GM21717 (cell line): ENCODE measurements at regions not wholly inside any gene's neighbourhood (a gene's known extent, or its start where the extent isn't known, plus 50 kb on each side); places are given as distances from the start of the nearest gene placed in this dataset.

ENCODE experiments used
- ATAC-seq: cut with Tn5 transposase; IDR thresholded peaks from one replicate; pipeline ENCODE4 v1.9.1; 2021; ENCODE audit warnings: mild to moderate bottlenecking, moderate library complexity; ENCODE audit not compliant: unreplicated experiment

DNA sequence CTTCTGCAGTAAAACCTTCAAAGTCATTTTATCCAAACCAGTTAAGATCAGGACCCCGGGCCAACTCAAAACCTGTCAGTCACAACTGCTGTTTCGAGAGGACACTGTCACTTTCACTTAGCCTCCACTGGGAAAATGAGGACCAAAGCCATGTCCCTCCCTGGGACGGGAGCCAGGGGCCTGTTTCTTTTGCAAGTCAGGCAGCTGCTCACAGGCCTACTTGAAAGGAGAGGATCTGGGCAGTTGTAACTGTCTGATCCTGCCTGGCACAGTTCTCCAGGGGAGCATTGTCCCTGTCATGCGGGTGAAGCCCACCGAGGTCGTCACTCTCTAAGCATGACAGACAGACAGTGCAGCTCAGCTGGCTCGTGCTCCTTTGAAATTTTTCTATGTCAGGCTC lies 276.2 kb downstream of the NPIPA8 start:
- no peak for ATAC-seq

DNA sequence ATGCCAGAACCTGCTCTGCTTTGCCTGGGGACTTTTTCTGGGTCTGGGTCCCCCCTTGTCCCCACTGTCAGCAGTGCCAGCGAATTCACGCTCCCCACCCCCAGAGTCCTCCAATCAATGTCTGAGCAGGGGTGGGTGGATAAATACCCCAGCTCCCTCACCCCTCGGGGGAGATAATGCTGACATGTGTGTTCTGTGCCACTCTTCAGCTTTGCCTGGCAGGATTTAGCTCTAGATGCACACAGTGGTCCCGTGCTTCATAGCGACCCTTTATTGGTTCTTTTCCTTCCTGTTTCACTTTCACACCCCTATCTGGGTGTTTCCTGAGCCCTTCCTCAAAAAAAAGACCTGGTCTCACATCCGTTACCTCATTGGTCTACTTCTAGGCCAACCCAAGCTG lies 277.0 kb downstream of the NPIPA8 start:
- no peak for ATAC-seq

DNA sequence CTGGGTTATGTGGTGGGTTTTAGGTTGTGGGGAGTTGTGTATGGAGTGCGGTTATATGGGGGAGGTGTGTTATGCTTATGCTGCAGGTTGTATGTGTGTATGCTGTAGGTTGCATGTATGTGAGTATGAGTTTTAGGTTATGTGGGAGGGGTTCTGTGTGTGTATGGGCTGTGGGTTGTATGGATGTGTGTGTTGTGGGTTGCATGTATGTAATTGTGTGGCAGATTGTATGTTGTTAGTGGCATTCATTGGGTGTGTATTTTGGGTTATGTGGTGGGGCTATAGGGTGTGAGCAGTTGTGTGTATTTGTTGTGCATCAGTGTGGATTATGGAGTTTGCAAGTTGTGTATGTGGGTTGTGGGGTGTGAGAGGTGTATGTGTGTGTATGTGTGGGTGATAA lies 277.4 kb downstream of the NPIPA8 start:
- no peak for ATAC-seq

DNA sequence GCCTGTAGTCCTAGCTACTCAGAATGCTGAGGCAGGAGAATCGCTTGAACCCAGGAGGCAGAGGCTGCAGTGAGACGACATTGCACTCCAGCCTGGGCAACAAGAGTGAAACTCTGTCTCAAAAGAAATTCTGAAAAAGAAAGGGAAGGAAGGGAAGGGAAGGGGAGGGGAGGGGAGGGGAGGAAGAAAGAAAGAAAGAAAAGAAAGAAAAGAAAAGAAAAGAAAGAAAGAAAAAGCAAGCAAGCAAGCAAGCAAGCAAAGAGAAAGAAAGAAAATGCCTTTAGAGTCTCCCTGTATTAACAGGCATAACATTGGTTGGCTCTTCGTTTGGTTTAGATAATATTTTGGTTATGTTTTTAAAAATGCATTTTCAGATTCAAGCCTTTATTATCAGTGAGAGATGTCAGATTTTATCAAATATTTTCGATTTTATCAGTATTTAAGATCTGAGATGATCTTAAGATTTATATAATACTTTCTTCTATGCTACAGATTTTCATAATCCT lies 281.1 kb downstream of the NPIPA8 start:
- no peak for ATAC-seq

DNA sequence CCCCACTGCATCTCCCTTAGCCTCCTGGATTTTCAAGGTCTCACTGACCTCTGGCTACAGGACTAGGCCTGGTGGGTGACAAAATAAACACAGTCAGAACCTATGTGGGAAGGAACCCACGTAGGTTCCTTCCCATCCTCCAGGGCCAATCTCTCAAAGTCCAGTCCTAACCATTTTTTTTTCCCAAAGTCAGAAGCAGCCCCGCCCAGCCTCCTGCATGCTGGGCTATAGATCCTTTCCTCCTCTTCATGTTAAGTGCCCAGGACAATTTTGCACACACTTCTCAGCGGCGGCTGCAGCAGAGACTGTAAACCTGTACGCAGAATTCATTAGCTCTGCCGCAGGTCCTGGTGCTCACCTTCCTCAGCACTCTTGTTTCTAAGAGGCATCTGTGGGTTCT lies 285.8 kb downstream of the NPIPA8 start:
- no peak for ATAC-seq

DNA sequence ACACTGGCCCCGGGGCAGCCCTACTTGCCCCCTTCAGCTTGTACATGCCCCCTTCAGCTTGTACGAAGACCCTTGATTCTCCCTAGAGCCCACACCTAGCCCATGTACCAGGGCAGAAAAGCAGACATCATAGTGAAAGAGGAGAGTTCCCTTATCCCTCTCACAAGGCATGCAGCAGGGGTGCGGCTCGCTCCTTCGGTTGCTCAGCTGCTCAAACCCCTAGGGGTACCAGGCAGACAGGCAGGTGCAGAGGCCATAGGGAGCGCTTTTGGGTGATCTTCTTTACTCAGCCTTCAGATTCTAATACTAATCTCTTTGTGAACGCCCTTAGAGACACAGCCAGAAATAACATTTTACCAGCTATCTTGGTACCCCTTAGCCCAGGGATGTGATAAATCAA lies 286.3 kb downstream of the NPIPA8 start:
- no peak for ATAC-seq

DNA sequence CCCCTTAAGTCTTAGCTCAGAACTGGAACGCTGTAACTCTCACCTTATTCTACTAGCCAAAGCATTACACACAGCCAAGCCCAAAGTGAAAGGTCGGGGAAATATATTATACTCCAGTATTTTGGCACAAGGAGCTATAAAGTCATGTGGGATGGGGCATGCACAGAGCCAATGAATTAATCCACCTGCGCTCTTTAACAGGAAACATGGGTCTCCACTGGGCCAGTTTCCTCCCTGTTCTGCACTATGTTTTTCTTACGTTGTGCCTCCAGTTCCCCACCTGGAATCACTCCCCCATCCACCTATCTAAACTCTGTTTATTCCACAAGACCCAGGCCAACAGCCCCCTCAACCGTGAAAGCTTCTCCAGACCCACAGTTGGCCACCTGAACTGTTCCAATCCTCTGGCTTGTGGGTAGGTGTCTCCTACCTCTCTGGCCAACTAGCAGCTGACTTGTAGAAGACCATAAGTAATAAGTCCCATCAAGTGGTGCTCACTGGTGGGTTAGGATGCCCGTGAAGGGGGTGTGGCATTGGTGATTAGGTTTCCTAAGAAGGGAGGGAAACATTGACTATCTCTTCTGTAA lies 286.9 kb downstream of the NPIPA8 start:
- ATAC-seq, result no peak

DNA sequence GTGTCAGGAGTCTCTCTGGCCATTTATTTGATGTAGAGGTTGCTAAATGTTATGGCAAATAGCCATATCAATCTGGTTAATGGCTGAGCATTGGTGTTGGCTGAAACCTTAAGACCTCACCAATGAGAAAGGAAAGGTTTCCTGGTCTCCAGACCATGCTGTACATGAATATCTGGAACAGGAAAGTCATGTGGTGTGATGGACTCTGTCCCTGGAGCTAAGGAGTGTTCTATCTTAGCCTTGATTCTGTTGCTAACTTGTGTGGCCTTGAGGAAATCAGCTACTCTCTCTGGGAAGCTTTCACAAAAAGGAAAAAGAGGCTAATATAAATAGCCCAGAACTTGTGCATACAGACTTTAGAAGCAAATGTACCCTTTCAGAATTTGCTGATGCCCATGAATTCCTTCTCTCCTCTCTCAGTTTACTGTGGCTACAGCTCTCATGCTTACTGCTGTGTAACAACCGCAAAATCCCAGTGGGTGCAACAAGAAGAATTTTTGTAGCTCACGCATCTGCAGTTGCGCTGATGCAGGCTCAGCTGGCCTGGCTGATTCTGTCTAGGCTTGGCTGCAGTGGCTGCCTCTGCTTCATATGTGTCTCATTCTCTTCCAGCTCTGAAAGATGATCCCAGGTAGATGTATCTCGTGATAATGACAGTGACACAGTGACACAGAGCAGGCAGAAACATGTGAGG lies 287.5 kb downstream of the NPIPA8 start:
- ATAC-seq, result no peak

DNA sequence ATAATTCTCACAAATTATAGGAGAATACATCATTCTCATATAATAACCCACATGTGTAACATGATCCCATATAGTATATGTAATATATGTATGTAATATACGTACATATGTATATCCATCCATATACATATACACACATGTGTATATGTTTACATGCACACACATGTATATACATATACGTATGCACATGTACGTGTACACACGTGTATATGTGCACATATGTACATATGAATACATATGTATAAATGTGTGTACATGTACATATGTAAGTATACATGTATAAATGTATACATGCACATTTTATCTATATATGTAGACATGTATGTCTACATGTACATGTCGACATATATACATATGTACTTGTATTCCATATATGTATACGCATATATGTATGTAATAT lies 288.8 kb downstream of the NPIPA8 start:
- no peak for ATAC-seq

DNA sequence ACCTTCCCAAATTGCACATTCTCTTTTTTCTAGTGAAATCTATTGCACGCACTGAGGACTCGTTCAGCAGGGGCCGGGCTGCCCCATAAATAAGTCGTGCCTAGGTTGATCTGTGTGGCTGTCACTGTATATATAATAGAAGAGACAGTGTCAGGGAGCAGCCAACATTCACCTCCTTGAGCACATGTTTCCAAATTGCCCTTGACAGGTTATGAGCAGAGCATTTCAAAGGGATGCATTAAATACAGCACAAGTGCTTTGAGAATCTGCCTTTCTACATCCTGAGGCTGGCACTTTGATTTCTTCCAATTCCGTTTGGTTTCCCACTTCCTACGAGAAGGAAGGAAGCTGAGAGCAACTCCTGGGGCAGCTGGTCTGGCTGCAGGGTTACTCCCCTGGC lies 291.2 kb downstream of the NPIPA8 start:
- no peak for ATAC-seq

DNA sequence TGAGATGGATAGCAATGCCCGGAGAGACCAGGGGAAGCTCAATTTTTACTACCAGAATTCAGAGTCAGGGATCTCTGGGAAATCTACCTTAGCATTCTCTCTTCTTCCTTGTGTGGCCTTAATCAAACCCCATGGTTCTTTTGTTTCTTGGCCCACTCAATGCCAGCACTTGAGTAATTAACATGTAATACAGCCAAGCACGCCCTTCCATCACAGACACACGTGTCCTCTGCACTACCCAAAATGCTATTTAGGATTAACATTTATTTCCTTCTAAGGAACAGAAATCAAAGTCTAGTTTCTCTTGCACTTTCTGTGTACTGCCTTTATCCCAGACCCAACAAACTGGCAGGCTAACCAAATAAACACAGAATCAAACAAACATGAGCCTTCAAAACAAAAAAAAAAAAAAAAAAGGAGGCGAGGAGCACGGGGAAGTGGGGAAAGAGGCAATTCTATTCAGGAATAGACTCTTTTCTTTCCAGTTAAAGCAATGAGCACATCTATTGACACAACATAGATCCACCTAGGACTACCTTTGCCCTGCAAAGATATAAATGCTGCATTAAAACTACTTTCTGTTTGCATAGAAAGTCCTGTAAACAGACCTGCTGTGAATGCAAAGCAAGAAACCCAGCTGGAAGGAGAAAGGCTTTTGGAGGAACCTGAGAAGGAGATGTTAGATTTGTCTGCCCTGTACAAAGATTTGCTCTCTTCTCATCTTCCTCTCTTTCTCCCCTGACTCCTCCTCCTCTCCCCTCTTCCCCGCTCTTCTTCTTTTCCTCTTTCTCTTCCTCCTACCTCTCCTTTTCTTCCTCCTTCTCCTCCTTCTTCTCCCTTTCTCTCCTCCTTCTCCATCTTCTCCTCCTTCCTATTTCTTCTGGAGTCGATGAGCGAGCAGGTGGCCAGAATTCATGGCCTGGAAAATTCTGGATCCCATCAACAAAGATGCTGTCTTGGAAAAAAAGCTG lies 294.4 kb downstream of the NPIPA8 start:
- ATAC-seq, result no peak

DNA sequence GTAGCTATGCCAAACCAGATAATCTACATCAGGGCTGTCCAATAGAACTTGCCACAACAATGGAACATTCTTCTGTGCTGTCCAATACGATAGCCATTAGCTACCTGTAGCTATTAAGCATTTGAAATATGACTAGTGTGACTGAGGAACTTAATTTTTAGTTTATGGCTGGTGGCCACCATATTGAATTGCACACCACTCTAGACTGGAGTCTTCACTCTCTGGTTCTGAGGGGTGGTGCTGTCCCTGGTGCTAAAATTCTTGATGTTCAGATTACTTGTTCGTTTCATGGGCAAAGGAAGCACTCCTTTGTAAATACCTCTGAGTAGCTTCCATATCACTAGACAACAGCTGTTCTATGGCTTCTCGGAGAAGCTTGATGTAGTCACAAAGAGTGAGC lies 296.6 kb downstream of the NPIPA8 start:
- no peak for ATAC-seq

DNA sequence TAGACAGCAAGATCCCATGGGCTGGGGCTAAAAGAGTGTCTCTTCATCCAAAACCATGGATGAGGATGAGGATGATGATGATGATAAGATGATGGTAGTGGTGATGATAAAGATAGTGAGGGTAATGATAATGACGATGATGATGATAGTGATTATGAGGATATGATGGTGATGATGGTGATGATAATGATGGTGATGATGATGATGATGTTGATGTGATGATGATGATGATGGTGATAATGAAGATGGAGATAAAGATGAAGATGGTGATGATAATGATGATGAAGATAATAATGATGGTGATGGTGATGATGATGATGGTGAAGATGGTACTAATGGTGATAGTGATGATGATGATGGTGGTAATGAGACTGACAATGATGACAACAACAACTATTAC lies 299.5 kb downstream of the NPIPA8 start:
- ATAC-seq, result no peak

DNA sequence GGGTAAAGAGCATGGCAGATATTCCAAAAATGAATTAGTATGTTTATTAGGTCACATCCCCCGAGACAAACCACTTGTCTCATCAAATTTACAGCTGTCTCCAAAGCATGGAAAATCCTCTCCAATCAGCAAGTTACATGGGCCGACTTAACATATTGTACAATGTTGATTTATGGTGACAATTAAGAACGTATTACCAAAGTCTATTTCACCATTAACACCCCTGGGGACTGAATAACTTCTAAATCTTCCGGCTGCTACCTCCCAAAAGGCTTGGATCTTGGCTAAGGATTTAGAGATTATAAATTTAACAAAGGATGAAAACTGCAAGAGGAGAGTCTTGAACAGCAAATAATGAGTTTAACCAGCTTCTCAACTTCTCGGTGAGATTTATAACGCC lies 311.9 kb downstream of the NPIPA8 start:
- ATAC-seq, result no peak

DNA sequence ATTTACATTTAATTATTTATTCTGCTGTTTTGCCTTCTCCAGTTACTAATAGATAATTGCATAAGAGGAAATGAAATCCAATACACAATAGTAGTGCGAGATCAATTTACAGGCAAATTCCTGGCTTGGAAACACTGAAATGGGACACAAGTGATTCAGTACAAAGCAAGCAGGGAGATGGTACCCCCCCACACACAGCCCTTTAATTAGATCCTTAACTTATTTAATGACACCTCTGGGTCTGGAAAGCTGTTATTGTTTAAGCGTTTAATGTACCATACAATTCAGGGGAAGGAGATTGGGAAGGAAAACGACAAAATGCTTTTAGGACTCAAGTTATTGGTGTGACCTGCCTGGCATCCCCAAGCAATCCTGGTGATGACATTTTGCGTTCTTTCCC lies 318.2 kb downstream of the NPIPA8 start:
- ATAC-seq, result no peak

DNA sequence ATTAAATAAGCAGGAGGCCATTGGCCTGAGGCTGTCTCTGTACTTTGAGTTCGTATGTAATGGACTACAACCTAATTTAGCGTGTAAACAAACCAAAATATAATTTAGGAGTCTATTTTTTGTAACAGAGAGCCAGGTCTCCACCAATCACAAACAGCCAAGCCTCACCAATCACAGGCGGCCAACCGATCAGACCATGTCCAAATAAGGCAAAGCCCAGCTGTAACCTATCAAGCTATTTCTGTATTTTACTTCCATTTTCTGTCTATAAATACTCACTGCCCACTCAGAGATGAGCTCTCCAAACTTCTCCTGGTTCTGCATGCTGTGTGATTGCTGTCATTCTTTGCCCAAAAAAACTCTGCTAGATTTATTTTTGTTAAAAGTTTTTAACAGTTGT lies 322.7 kb downstream of the NPIPA8 start:
- no peak for ATAC-seq

DNA sequence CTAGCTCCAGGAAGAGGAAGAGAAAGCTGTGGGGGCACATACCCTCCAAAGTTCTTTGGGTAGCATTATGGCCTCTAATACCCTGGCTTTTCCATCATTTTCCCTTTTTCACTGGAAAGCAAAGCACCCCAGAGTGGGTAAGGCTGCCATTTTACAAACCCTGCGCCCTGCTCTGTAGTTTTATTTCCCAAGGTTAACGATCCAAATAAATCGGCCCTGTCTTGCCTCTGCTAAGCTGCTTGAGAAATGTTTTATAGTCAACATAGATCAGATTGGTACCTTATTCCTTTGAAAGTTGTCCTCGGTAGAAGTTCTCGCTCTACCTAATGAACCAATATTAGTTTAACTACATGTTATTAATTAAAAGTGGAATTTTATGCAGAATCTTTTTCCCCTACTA lies 328.2 kb downstream of the NPIPA8 start:
- ATAC-seq, result no peak

DNA sequence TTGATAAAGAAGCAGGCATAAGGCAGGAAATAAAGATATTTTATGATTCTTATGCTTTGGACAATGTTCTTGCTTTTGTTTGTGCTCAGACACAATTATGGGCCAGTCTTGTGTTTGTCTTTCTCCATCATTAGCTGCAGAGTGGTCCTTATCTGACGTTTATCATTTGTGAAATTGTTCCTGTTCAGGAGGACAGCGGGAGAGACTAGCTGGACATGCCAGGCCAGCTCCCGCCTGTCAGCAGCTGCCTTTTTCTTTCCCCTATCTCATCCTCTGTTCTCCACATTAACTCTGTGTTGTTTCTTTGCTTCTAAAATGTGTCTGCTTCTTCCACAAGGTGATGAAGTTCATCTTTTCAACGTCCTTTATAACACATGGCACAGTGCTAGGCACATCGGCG lies 333.5 kb downstream of the NPIPA8 start:
- ATAC-seq, result no peak

DNA sequence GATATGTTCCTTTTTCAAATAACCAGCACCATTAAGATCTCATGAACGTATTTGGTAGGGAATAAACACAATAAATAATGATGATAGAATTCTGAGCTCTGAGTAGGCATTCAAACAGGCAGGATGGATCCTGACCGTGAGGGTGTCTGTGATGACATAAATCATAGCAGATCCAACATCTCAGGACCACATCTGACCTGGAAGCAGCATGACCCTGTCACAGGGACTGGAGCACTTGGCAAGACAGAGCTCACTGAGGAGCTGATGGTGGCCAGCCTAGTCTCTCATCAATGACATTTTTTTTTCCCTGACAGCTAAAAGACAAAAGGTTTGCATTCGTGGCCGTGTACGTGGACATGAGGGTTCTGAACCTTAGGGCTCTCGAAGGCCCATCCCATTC lies 337.5 kb downstream of the NPIPA8 start:
- ATAC-seq, result no peak

DNA sequence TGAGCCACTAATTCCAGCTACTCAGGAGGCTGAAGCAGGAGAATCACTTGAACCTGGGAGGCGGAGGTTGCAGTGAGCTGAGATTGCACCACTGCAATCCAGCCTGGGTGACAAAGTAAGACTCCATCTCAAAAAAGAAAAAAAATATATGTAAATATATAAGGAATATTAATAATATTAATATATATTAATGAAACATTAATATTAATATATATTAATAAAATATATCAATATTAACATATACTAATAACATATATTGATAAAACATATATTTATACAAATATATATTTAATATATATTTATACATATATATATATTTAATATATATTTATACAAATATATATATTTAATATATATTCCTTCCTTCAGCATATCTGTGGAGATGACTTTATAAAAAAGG lies 338.0 kb downstream of the NPIPA8 start:
- ATAC-seq, result no peak

DNA sequence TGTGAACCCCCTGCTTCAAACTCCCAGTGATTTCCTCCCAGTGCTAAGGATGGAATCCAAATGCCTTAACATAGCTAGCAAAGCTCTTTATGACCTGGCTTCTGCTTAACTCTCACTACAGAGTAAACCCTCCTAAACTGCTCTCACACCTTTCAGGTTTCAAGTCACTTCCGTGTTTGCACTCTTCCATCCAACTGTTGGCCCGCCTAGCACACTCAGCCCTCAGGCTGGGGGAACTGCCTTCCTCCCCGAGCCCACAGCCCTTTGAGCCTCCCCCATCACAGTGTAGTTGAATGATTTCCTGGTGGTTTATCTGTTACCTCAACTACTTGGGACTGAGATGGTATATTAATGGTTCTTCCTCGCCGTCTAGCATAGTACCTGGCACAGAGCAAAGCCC lies 342.5 kb downstream of the NPIPA8 start:
- no peak for ATAC-seq

DNA sequence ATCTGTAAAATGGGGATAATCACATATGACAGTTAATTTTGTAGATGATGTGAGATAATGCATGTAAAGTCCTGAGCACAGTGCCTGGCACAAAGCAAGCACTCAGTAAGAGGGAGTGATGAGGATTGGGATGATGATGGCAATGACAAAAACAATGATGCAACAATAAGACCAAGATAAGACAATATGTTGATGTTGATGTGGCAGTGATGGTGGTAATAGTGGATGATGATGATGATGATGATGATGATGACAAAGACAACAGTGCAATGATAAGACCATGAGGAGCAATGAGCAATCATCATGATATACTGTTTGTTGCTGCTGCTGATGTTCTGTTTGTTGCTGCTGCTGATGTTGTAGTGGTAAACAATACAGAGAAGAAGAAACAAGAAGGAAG lies 344.1 kb downstream of the NPIPA8 start:
- ATAC-seq, result no peak
